LNCAP (cell line): ENCODE measurements at regions not wholly inside any gene's neighbourhood (a gene's known extent, or its start where the extent isn't known, plus 50 kb on each side); places are given as distances from the start of the nearest gene placed in this dataset.
A peak's percentile ranks its signal among the peaks of the same experiment; 100 is the strongest.

Experiments used
- CTCF ChIP-seq: fragments of 450-650 bp; IDR thresholded peaks from 2 replicates; pipeline ENCODE4 v1.5.1; 2017; ENCODE audit warnings: mild to moderate bottlenecking

- TF ChIP-seq CTCF, result peak; percentile 31; the same call in 1 of the 2 replicates
Observed at GRCh38 chr2:131858197-131858596, 303.6 kb downstream of the ANKRD30BL start.
